IMR-90 (cell line): ENCODE measurements at regions not wholly inside any gene's neighbourhood (a gene's known extent, or its start where the extent isn't known, plus 50 kb on each side); places are given as distances from the start of the nearest gene placed in this dataset.

ENCODE experiments used
- BHLHE40 ChIP-seq: fragments of 150-350 bp; IDR thresholded peaks from 2 replicates; pipeline ENCODE4 v1.6.1; 2016; ENCODE audit warnings: mild to moderate bottlenecking, low read depth, low read length
- CEBPB ChIP-seq: IDR thresholded peaks from 2 replicates; pipeline ENCODE4 v1.6.1; 2012; ENCODE audit warnings: low read depth, low read length, improper control_type of control experiment
- CTCF ChIP-seq: conservative IDR thresholded peaks from 2 replicates; pipeline ENCODE4 v1.5.1; 2012; ENCODE audit warnings: mild to moderate bottlenecking, low read depth, low read length, improper control_type of control experiment
- FOS ChIP-seq: fragments of 150-350 bp; IDR thresholded peaks from 2 replicates; pipeline ENCODE4 v1.6.1; 2016; ENCODE audit warnings: low read depth, low read length
- MAFK ChIP-seq: IDR thresholded peaks from 2 replicates; pipeline ENCODE4 v1.6.1; 2012; ENCODE audit warnings: low read depth, low read length, improper control_type of control experiment
- MXI1 ChIP-seq: IDR thresholded peaks from 2 replicates; pipeline ENCODE4 v1.6.1; 2012; ENCODE audit warnings: low read depth, mild to moderate bottlenecking, low read length, moderate library complexity, borderline replicate concordance
- NFE2L2 ChIP-seq: fragments of 150-350 bp; IDR thresholded peaks from 2 replicates; pipeline ENCODE4 v1.6.1; 2016; ENCODE audit warnings: low read depth, mild to moderate bottlenecking, low read length
- POLR2A ChIP-seq: IDR thresholded peaks from 2 replicates; pipeline ENCODE4 v1.6.1; 2012; ENCODE audit warnings: mild to moderate bottlenecking, low read depth, low read length
- RAD21 ChIP-seq: IDR thresholded peaks from 2 replicates; pipeline ENCODE4 v1.6.1; 2012; ENCODE audit warnings: low read length, improper control_type of control experiment
- RFX5 ChIP-seq: IDR thresholded peaks from 2 replicates; pipeline ENCODE4 v1.8.0; 2012; ENCODE audit warnings: low read depth, mild to moderate bottlenecking, low read length, moderate library complexity

GRCh38 chr12:81859521-81859920 lies 100.4 kb upstream of the PPFIA2 start:
- TF ChIP-seq MAFK = no peak
- TF ChIP-seq CTCF = no peak
- no peak for TF ChIP-seq POLR2A
- no peak for TF ChIP-seq RFX5
- TF ChIP-seq BHLHE40 = no peak
- no peak for TF ChIP-seq RAD21
- TF ChIP-seq CEBPB = no peak
- no peak for TF ChIP-seq NFE2L2
- TF ChIP-seq FOS = no peak
- no peak for TF ChIP-seq MXI1
